H1 (cell line): ENCODE measurements at regions not wholly inside any gene's neighbourhood (a gene's known extent, or its start where the extent isn't known, plus 50 kb on each side); places are given as distances from the start of the nearest gene placed in this dataset.

Experiments
- CTCF ChIA-PET: fragments of 300-600 bp; sonication (Branson Sonifier 250); formaldehyde crosslinking; loops from one replicate; lab custom pipeline; 2021; ENCODE audit not compliant: partially characterized antibody; lab: Charles Lee
- POLR2A ChIA-PET: fragments of 300-600 bp; sonication (Branson Sonifier 250); formaldehyde crosslinking; loops from one replicate; lab custom pipeline; 2021; ENCODE audit warnings: inconsistent platforms; ENCODE audit not compliant: partially characterized antibody; lab: Charles Lee
- DNase-seq, 2 experiments: peaks; one replicate each; pipeline versions ENCODE4 v3.0.0 to v3.0.0-alpha.2; 2010 to 2022; ENCODE audit warnings: low spot score in 2 of 2, low read depth in 1 of 2, mixed read lengths in 1 of 2
- FAIRE-seq: peaks from 2 replicates; lab custom pipeline; 2011; peaks lifted over from hg19 to GRCh38; lab: Jason Lieb, UNC
- H2AFZ ChIP-seq: 2 replicates; pipeline ENCODE4 v1.8.1; 2012; ENCODE audit warnings: low read length, inconsistent platforms
- H2AK5ac ChIP-seq: 2 replicates; pipeline ENCODE4 v1.6.1; 2013; ENCODE audit warnings: low read depth, low read length
- H2BK120ac ChIP-seq: replicated peaks from 2 replicates; pipeline ENCODE3; 2013; ENCODE audit warnings: low read depth, low read length, inconsistent platforms
- H2BK12ac ChIP-seq: 2 replicates; pipeline ENCODE4 v1.6.1; 2013; ENCODE audit warnings: low read depth, low read length
- H2BK15ac ChIP-seq: 2 replicates; pipeline ENCODE4 v1.6.1; 2013; ENCODE audit warnings: low read length
- H2BK20ac ChIP-seq: 2 replicates; pipeline ENCODE4 v1.6.1; 2013; ENCODE audit warnings: low read length
- H2BK5ac ChIP-seq: 2 replicates; pipeline ENCODE4 v1.6.1; 2013; ENCODE audit warnings: low read depth, low read length
- H3K14ac ChIP-seq: 2 replicates; pipeline ENCODE4 v1.6.1; 2013; ENCODE audit warnings: inconsistent platforms; ENCODE audit not compliant: insufficient read length
- H3K18ac ChIP-seq: 2 replicates; pipeline ENCODE4 v1.6.1; 2013; ENCODE audit warnings: low read length; ENCODE audit errors: extremely low read depth
- H3K23ac ChIP-seq: 2 replicates; pipeline ENCODE4 v1.6.1; 2013; ENCODE audit warnings: inconsistent platforms; ENCODE audit not compliant: insufficient read length
- H3K23me2 ChIP-seq: 2 replicates; pipeline ENCODE4 v1.6.1; 2013; ENCODE audit warnings: low read depth, low read length
- H3K27ac ChIP-seq: 2 replicates; pipeline ENCODE4 v1.6.1; 2011; ENCODE audit warnings: low read depth, low read length, inconsistent platforms
- H3K27me3 ChIP-seq, 4 experiments: replicated peaks in 1 of 4; 1 replicate in 1 of 4; 2 replicates in 3 of 4; pipeline versions ENCODE4 v1.6.1 to v1.8.1; 2011 to 2013; ENCODE audit warnings: low read length in 3 of 4, mild to moderate bottlenecking in 3 of 4, inconsistent platforms in 2 of 4, mixed read lengths in 2 of 4, moderate library complexity in 1 of 4; ENCODE audit not compliant: control insufficient read depth in 3 of 4, insufficient read depth in 3 of 4; ENCODE audit errors: extremely low read depth in 1 of 4
- H3K36me3 ChIP-seq, 4 experiments: 2 replicates each; pipeline versions ENCODE4 v1.6.1 to v1.8.1; 2011 to 2013; ENCODE audit warnings: mild to moderate bottlenecking in 4 of 4, low read length in 3 of 4, moderate library complexity in 2 of 4, control low read depth in 1 of 4, inconsistent platforms in 1 of 4; ENCODE audit not compliant: insufficient read depth in 4 of 4, control insufficient read depth in 2 of 4
- H3K4ac ChIP-seq: replicated peaks from 2 replicates; pipeline ENCODE3; 2013; ENCODE audit warnings: low read length, low read depth, mixed read lengths, inconsistent platforms; ENCODE audit not compliant: insufficient read length
- H3K4me1 ChIP-seq, 4 experiments: replicated peaks in 1 of 4; 1 replicate in 1 of 4; 2 replicates in 3 of 4; pipeline versions ENCODE4 v1.6.1 to v1.8.1; 2011 to 2013; ENCODE audit warnings: low read length in 3 of 4, inconsistent platforms in 2 of 4, mixed read lengths in 1 of 4; ENCODE audit not compliant: insufficient read depth in 4 of 4, control insufficient read depth in 3 of 4
- H3K4me2 ChIP-seq, 2 experiments: 2 replicates each; pipeline versions ENCODE4 v1.6.1 to v1.8.1; 2011 to 2013; ENCODE audit warnings: low read depth in 2 of 2, low read length in 2 of 2, control low read depth in 1 of 2, inconsistent platforms in 1 of 2, mild to moderate bottlenecking in 1 of 2; ENCODE audit not compliant: insufficient read depth in 1 of 2
- H3K4me3 ChIP-seq, 4 experiments: fragments of 200-600, 300-600 bp in 1 of 4; sonication (generic), shearing (Covaris generic), sonication (Bioruptor Twin) in 1 of 4; 2 replicates each; pipeline versions ENCODE4 v1.5.1 to v1.8.1; 2011 to 2016; ENCODE audit warnings: low read length in 4 of 4, low read depth in 3 of 4, control low read depth in 2 of 4, inconsistent platforms in 2 of 4, mild to moderate bottlenecking in 2 of 4, mixed read lengths in 1 of 4, moderate library complexity in 1 of 4; ENCODE audit not compliant: insufficient read depth in 2 of 4; ENCODE audit errors: extremely low read depth in 1 of 4
- H3K56ac ChIP-seq: replicated peaks from 2 replicates; pipeline ENCODE3; 2013; ENCODE audit warnings: low read depth, mild to moderate bottlenecking, mixed read lengths, low read length, inconsistent platforms; ENCODE audit not compliant: insufficient read length
- H3K79me1 ChIP-seq: 2 replicates; pipeline ENCODE4 v1.6.1; 2013; ENCODE audit warnings: low read depth, low read length, control low read depth
- H3K79me2 ChIP-seq, 2 experiments: 2 replicates each; pipeline versions ENCODE4 v1.6.1 to v1.8.1; 2012 to 2013; ENCODE audit warnings: low read length in 2 of 2, mild to moderate bottlenecking in 2 of 2, inconsistent platforms in 1 of 2; ENCODE audit not compliant: insufficient read depth in 2 of 2, control insufficient read depth in 1 of 2
- H3K9ac ChIP-seq, 4 experiments: replicated peaks in 1 of 4; 1 replicate in 1 of 4; 2 replicates in 3 of 4; pipeline versions ENCODE4 v1.6.1 to v1.8.1; 2011 to 2013; ENCODE audit warnings: low read depth in 3 of 4, low read length in 3 of 4, control low read depth in 2 of 4, mild to moderate bottlenecking in 2 of 4, moderate library complexity in 2 of 4, inconsistent platforms in 1 of 4; ENCODE audit errors: extremely low read depth in 1 of 4
- H3K9me3 ChIP-seq, 2 experiments: 2 replicates each; pipeline versions ENCODE4 v1.6.1 to v1.8.1; 2012 to 2013; ENCODE audit warnings: mild to moderate bottlenecking in 2 of 2, moderate library complexity in 2 of 2, control low read depth in 1 of 2, inconsistent platforms in 1 of 2, low read depth in 1 of 2, low read length in 1 of 2, mixed read lengths in 1 of 2; ENCODE audit not compliant: insufficient read depth in 2 of 2
- H4K20me1 ChIP-seq, 2 experiments: replicated peaks in 1 of 2; 2 replicates each; pipeline versions ENCODE3 to v1.8.1; 2011 to 2013; ENCODE audit warnings: inconsistent platforms in 2 of 2, low read length in 2 of 2, mild to moderate bottlenecking in 1 of 2; ENCODE audit not compliant: insufficient read depth in 2 of 2, control insufficient read depth in 1 of 2
- H4K5ac ChIP-seq: 2 replicates; pipeline ENCODE4 v1.6.1; 2013; ENCODE audit warnings: low read length, low read depth, mixed read lengths, inconsistent platforms; ENCODE audit not compliant: insufficient read length
- H4K8ac ChIP-seq: 2 replicates; pipeline ENCODE4 v1.8.0; 2013; ENCODE audit warnings: mild to moderate bottlenecking, moderate library complexity, low read length, inconsistent platforms; ENCODE audit not compliant: insufficient read depth; ENCODE audit errors: extremely low read depth
- H4K91ac ChIP-seq: replicated peaks from 2 replicates; pipeline ENCODE3; 2013; ENCODE audit warnings: low read length, mixed read lengths, inconsistent platforms; ENCODE audit not compliant: insufficient read length
- BRCA1 ChIP-seq: IDR thresholded peaks from 2 replicates; pipeline ENCODE4 v1.6.1; 2012; ENCODE audit warnings: low read depth, low read length, improper control_type of control experiment
- CBX8 ChIP-seq: fragments of 300-800, 300-1000 bp; sonication (generic); IDR thresholded peaks from 2 replicates; pipeline ENCODE4 v1.7.1; 2016; ENCODE audit warnings: low read depth, low read length, borderline replicate concordance
- CTBP2 ChIP-seq: IDR thresholded peaks from 2 replicates; pipeline ENCODE4 v1.7.0; 2011; ENCODE audit warnings: borderline replicate concordance, mild to moderate bottlenecking, moderate library complexity, mixed read lengths, low read length; ENCODE audit not compliant: insufficient read depth, insufficient read length
- EZH2 ChIP-seq: fragments of 200-600 bp; sonication (generic); IDR thresholded peaks from 2 replicates; pipeline ENCODE4 v1.7.1; 2012; ENCODE audit warnings: low read depth, mild to moderate bottlenecking, moderate library complexity, low read length, inconsistent platforms; ENCODE audit not compliant: severe bottlenecking
- HDAC2 ChIP-seq, 2 experiments: fragments of 300-600 bp in 1 of 2; sonication (generic) in 1 of 2; IDR thresholded peaks; 2 replicates each; pipeline ENCODE4 v1.6.1; 2011 to 2012; ENCODE audit warnings: low read depth in 2 of 2, low read length in 2 of 2, mild to moderate bottlenecking in 2 of 2, moderate library complexity in 2 of 2, borderline replicate concordance in 1 of 2, inconsistent platforms in 1 of 2
- KDM1A ChIP-seq: fragments of 200-600, 300-600 bp; sonication (generic); IDR thresholded peaks from 2 replicates; pipeline ENCODE4 v1.7.1; 2016; ENCODE audit warnings: mild to moderate bottlenecking, low read length, borderline replicate concordance
- MAFK ChIP-seq: IDR thresholded peaks from 2 replicates; pipeline ENCODE4 v1.6.1; 2012; ENCODE audit warnings: low read depth, mild to moderate bottlenecking, improper control_type of control experiment, low read length
- RNF2 ChIP-seq: fragments of 200-900, 300-1000 bp; sonication (generic); IDR thresholded peaks from 2 replicates; pipeline ENCODE4 v1.7.1; 2016; ENCODE audit warnings: borderline replicate concordance, low read depth, mild to moderate bottlenecking, antibody characterized with exemption, low read length; ENCODE audit not compliant: poor library complexity, severe bottlenecking; ENCODE audit errors: missing control alignments
- SIRT6 ChIP-seq: IDR thresholded peaks from one replicate; pipeline ENCODE4 v1.7.1; 2012; ENCODE audit warnings: low read length, inconsistent platforms
- TBP ChIP-seq: IDR thresholded peaks from 2 replicates; pipeline ENCODE4 v1.6.1; 2011; ENCODE audit warnings: low read depth, low read length, improper control_type of control experiment
- WGBS, 2 experiments: shearing (Covaris generic) in 1 of 2; methylation state at CpG; one replicate each; pipeline versions ENCODE4 v1.1.6 to v1.1.7; 2013 to 2015; ENCODE audit warnings: low lambda C conversion rate in 2 of 2, mixed read lengths in 2 of 2, inconsistent platforms in 1 of 2, low coverage in 1 of 2, missing lambda C conversion rate in 1 of 2; ENCODE audit not compliant: insufficient replicate concordance in 2 of 2, insufficient coverage in 1 of 2, insufficient read length in 1 of 2; ENCODE audit errors: extremely low coverage in 1 of 2, missing lambda C conversion rate in 1 of 2; 5-methylcytosine and 5-hydroxymethylcytosine counted together
- TF ChIP-seq, protein P1 (sequence below), 3 experiments: IDR thresholded peaks; 1 replicate in 2 of 3; 2 replicates in 1 of 3; pipeline versions ENCODE4 v1.5.1 to v1.6.1; 2011; ENCODE audit warnings: low read length in 3 of 3, mild to moderate bottlenecking in 3 of 3, inconsistent platforms in 2 of 3, low read depth in 1 of 3, moderate library complexity in 1 of 3; ENCODE audit not compliant: insufficient read depth in 1 of 3; ENCODE audit errors: control extremely low read depth in 1 of 3

GRCh38 chr5:113871972-113872371 lies 358.5 kb downstream of the YTHDC2 start:
- no peaks in the 10 kb centered on the region for H3K79me1 ChIP-seq
- FAIRE-seq (no peak), DNase-seq (no peak)
- H3K14ac ChIP-seq: no peak overlapping the region
- H3K27ac ChIP-seq: no peak overlapping the region
- H3K36me3 ChIP-seq: no peaks in the 10 kb centered on the region
- ChIA-PET POLR2A (no interaction called here), CTCF (no interaction called here)
- H3K4me1 ChIP-seq: 0 out of 7 replicates have a peak, but pooled peaks cover 0 to 2% (median 0%) of the 10 kb centered on the region in 4 experiments
- H3K9me3 ChIP-seq: no peaks in the 10 kb centered on the region
- H3K23me2 ChIP-seq: no peaks in the 10 kb centered on the region
- H3K9ac ChIP-seq: no peak overlapping the region
- no peak overlapping the region for H2AK5ac ChIP-seq
- no peak overlapping the region for H4K91ac ChIP-seq
- H2BK20ac ChIP-seq: no peak overlapping the region
- no peaks in the 10 kb centered on the region for H3K27me3 ChIP-seq
- no peak overlapping the region for H3K23ac ChIP-seq
- no peak overlapping the region; the same call in 1 of the 2 replicates for H2AFZ ChIP-seq
- WGBS, 2 experiments: 80% methylated on average over 3 of the region's 4 CpGs; no CpG with 5 or more reads in 1 of the 2 experiments
- H4K20me1 ChIP-seq: no peaks in the 10 kb centered on the region
- H3K4me3 ChIP-seq: no peak overlapping the region
- H3K4me2 ChIP-seq: no peak overlapping the region
- H3K56ac ChIP-seq: no peak overlapping the region
- H3K79me2 ChIP-seq: no peaks in the 10 kb centered on the region
- no peak overlapping the region for H4K5ac ChIP-seq
- H2BK12ac ChIP-seq: no peak overlapping the region
- no peak overlapping the region; the same call in 1 of the 2 replicates for H4K8ac ChIP-seq
- H2BK5ac ChIP-seq: no peak overlapping the region
- H2BK120ac ChIP-seq: no peak overlapping the region
- no peak overlapping the region for H2BK15ac ChIP-seq
- H3K4ac ChIP-seq: no peak overlapping the region
- no peak overlapping the region for H3K18ac ChIP-seq
- TF ChIP-seq BRCA1: no peak
- TF ChIP-seq TBP: no peak
- TF ChIP-seq SIRT6: no peak
- TF ChIP-seq EZH2: no peak
- no peak for TF ChIP-seq HDAC2 (IDR thresholded peaks at IDR 0.05; ENCODE audit: borderline replicate concordance in 1 of 2, low read depth in 2 of 2, low read length in 2 of 2)
- TF ChIP-seq CTBP2: no peak
- no peak for TF ChIP-seq CBX8
- TF ChIP-seq KDM1A: no peak
- TF ChIP-seq, protein P1, sequence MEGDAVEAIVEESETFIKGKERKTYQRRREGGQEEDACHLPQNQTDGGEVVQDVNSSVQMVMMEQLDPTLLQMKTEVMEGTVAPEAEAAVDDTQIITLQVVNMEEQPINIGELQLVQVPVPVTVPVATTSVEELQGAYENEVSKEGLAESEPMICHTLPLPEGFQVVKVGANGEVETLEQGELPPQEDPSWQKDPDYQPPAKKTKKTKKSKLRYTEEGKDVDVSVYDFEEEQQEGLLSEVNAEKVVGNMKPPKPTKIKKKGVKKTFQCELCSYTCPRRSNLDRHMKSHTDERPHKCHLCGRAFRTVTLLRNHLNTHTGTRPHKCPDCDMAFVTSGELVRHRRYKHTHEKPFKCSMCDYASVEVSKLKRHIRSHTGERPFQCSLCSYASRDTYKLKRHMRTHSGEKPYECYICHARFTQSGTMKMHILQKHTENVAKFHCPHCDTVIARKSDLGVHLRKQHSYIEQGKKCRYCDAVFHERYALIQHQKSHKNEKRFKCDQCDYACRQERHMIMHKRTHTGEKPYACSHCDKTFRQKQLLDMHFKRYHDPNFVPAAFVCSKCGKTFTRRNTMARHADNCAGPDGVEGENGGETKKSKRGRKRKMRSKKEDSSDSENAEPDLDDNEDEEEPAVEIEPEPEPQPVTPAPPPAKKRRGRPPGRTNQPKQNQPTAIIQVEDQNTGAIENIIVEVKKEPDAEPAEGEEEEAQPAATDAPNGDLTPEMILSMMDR (IDR thresholded peaks at IDR 0.05; ENCODE audit: control extremely low read depth in 1 of 3, insufficient read depth in 1 of 3, low read depth in 1 of 3, low read length in 3 of 3): no peak
- no peak for TF ChIP-seq RNF2
- no peak for TF ChIP-seq MAFK
